Activated CD8-positive, alpha-beta memory T cell treated with anti-CD3 and anti-CD28 coated beads, Interleukin-2, amount 50 U/mL, for 1 hour (primary cell): ENCODE measurements at regions not wholly inside any gene's neighbourhood (a gene's known extent, or its start where the extent isn't known, plus 50 kb on each side); places are given as distances from the start of the nearest gene placed in this dataset.

ENCODE experiments used
- DNase-seq: peaks from one replicate; pipeline ENCODE4 v3.0.0-alpha.2; 2020; ENCODE audit errors: extremely low read depth

DNA sequence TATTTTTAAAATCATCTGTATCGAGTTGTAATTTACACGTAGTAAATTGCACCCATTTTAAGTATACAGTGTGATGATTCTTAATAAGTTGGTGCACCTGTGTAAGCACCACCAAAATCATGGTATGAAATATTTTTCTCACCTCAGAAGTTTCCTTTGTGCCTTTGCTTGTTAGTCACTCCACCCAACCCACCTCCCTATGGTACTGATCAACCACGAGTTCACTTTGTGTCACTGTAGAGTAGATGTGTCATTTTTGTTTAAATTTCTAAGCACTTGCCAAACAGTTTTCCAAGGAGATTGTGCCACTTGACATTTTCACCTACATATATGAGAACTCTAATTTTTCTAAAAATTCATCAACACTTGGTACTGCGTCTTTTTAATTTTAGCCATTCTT, 806.5 kb downstream of the TLR4 start:
- no peak for DNase-seq

DNA sequence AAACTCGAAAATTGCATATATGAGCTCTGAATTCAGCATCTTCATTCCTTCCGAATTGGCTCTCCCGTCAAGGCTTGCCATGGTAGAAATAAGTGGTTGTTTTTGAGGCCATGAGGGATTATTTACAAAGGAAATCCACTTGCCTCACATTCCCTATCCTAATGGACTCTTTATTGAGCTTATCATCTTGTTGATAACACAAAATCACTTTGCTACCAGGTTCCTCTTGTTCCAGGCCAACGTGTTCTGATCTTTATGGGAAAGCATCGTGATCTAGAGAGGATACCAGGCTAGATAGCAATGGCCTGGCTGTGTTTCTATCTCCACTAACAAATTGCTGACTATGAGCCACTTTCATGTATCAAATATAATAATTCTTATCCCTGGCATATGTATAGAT, 811.7 kb downstream of the TLR4 start:
- no peak for DNase-seq

DNA sequence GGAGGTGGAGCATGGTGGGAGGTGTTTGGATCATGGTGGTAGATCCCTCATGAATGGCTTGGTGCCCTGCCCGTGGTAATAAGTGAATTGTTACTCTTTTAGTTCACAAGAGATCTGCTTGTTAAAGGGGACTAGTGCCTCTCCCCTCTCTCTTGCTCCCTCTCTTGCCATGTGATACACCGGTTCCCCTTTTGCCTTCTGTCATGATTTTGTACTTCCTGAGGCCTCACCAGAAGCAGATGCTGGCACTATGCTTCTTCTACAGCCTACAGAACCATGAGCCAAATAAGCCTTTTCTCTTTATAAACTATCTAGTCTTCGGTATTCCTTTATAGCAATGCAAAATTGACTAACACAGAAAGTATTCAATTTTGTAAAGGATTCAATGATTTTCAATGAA, 817.1 kb downstream of the TLR4 start:
- DNase-seq: no peak

DNA sequence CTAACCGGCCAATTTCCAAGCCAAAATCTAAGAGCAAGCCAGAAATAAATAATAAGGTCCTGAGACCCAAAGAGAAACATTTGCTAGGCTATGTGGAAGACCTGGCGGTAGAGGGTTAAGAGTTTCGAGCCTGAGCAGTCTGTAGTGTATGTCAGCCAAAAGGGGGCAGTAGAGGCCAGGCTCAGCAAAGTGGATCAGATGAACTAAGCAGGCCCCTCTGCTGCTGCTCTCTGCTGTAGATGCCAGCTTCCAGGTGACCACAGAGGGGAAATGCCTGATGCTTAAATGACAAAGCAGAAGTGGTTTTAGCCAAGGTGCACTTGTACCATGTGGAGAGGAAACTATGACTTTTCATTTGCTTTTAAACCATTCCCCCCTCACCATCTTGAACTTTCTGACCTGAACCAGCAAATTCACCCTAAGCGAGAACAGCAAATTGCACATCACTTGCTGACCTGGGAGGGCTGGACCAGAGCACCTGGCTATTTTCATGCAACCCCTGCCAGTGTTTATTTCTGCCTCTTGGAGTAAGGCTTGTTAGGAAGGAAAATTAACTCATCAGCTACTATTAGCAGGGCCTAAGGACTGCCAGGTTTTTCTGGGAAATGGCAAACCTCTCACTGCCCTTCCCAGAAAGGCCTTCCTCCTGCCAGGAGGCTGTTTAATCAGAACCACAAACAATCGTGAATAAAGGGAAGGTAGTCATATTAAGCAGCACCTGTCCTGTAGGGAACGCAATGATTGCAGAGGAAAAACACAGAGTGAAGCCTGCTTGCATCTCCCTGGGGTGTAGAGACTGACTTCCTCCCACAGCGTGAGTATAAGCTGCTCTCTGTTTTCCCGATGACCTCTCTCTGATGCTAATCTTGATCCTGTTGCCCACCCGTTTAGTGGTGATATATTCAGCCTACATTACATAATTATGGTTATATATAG, 818.2 kb downstream of the TLR4 start:
- DNase-seq: no peak

DNA sequence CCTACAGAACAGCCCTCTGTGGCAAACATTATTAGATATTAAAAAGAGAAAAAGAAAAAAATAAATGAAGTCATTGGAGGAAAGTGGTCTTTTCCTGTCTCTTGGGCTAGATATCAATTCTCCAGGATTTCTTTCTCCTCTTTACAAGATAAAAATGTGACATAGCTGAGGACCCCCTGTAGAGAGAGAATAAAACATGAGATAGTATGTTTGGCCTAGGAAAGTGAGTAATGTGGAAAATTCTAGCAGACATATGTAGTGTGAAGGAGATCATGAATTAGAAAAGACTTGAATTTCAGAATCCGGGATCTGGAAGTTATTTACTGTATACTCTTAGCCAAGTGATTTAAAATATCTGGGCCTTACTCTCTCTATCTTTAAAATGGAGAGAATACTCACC, 823.1 kb downstream of the TLR4 start:
- no peak for DNase-seq

DNA sequence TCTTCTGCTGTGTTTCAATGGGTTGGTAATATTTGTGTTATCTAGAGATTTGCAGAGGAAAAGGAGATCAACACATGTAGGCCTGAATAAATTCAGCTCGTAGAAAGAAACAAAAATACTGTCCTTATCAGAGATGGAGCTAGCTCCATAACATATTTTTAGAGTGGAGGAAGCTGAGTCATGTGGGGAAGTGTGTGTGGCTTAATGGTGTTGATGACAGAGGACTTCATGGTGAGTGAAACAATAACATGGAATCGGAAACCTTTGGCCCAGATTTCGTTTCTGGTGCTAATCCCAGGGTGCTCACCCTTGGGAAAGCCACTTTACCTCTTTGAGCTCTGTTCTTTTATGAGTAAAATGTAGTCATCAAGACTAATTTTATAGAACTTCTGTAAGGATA, 825.0 kb downstream of the TLR4 start:
- DNase-seq: no peak

DNA sequence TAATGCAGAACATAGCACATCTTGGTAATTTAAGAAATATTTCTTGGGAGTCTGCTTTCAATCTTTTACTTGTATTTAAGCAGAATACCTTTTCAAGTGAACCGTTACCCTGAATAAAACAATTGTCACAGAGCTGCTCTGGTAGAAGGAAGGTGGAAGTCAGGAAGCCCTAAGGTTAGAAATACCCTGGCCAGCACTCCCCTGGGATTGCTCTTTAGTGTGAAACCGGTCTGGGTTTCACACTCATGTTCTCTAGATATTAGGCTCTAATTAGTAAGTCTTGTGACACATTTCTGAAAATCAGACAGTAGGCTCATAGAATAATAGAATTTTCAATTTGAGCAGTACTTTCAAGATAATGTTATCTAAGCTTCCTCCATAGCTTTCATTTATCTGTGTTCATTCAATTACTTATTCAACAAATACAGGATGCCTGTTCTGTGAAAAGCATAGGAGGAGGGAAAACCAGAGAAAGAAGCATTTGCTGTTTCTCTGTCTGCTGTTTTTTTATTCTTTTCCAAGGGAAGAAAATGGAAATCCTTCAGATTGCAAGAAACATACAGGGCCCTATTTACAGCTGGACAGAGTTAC, 825.5 kb downstream of the TLR4 start:
- DNase-seq: no peak

DNA sequence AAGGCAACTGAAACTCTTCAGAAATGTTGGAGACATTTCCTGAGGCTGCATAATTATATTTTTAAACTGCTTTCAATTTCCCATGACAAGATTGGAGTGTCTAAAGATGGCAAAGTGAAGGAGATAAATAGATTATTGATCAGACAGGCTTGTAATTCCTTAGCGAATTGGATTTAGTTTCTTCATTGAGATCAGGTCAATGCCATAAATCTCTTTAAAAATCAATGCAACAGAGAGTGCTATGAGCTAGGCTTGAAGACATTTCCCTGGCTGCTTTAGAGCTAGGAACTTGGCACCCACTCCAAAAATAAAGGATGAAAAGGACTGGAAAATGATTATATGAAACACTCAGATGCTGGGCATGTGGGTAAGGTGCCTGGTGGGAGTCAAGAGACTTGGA, 828.4 kb downstream of the TLR4 start:
- DNase-seq: no peak

DNA sequence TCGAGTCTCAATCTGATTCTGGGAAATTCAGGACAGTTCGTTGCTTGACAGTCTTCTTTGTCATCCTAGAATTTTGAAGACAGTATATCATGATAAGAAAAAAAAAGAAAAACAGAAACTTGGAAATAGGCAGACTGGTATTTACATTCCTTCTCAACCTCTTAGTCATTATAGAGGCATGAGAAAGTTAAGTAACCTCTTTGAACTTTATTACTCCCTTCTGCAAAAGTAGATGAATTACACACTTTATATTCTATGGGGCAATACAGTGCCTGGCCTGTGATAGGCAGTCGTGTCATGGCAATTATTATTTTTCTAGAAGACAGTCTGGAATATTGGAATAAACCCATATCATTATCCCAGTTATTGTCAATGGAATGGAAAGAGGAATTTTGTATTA, 828.9 kb downstream of the TLR4 start:
- no peak for DNase-seq

DNA sequence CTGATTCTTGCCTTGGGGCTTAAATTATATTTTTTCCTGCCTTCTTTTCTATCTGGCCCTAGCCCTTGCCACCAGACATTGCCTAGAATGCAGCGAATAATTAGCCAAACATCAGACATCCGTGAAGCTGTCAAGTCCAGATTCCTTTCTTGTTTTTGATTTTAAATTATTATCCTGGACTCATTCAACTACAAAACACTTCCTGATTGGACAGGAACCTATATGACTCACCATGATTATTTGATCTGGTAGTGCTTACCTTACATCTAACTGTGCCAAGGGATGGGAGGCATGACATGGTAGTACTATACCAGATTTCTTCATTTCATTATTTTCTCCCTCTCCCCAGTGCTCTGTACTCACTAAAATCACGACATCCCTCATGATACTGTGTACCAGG, 829.6 kb downstream of the TLR4 start:
- no peak for DNase-seq

DNA sequence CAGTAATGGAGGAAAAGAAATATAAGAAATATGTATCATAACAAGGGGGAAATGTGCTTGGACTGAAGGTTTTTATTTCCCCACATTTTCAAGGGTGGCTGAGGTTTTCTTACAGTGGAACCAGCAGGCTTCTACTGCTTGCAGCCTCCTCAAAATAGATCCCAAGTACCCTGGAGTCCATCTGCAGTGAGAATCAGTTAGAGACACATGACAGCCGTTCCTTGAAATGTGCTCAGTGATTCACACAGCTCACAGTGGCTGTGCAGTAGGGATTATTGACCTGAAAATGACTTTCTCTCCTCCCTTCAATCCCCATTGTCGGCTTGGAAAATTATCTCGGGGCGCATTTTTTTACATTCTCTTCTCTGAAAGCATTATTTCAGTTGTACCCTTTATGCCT, 832.0 kb downstream of the TLR4 start:
- DNase-seq: no peak

DNA sequence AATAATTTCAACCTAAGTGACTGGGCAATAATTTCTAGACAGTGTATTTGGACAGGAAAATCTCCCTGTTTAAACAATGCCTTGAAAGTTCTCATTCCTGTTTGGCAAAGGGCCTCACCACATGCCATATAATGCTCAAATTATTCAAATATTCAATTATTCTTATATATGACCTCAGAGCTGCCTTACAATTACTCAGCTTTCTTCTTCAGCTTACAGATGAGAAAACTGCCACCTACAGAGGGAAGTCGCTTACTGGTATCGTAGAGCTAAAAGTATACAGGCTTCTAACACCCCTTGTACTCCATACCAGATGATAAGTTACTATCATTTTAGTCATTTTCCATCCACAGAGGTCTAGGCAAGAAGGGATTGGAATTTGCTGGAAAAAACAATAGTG, 830.3 kb downstream of the BRINP1 start:
- DNase-seq: no peak

DNA sequence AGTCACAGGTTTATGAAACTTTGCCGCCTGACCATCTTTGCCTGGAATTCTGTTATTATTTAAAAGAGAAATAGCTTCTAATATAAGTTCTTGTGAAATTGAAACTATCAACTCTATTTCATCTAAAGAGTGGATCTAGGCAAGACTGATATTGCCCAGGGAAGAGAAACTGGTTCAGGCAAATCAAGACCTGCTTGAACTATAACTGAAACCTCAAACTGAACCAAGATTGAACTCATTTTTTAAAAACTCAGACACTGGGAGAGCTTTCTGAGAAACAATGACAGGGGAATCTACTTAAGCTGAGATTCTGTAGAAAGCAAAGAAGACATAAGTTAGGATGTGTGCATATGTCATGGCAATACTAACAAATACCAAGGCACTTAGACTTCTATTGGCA, 815.8 kb downstream of the BRINP1 start:
- no peak for DNase-seq

DNA sequence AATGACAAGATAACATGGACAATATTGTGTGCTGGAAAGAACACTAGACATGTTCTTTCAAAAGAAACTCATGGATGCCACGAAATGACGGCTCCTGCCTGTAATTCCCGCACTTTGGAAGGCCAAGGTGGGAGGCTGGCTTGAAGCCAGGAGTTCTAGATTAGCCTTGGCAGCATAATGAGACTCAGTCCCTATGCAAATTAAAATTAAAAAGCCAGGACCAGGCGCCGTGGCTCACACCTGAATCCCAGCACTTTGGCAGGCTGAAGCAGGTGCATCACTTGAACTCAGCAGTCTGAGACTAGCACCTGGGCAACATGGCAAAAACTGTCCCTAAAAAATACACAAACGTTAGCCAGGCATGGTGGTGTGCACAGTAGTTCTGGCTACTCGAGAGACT, 814.2 kb downstream of the BRINP1 start:
- DNase-seq: no peak

DNA sequence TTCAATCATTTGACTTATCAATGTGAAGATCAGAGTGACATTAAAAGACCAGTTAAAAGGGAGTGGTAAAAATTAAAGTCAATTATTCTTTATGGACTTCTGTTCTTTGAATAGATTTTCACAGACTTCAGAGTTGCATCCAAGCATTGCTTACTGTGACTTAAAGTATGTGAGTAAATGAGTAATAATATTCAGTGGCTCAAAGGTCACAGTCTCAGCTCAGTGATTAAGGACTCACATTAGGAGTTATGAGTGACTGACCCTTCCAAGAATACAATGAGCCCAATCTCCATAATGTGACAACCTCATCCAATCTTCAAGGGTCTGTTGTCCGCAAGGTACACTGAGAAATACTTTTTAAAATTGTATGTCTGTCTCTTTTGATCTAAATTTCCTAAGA, 811.2 kb downstream of the BRINP1 start:
- no peak for DNase-seq

DNA sequence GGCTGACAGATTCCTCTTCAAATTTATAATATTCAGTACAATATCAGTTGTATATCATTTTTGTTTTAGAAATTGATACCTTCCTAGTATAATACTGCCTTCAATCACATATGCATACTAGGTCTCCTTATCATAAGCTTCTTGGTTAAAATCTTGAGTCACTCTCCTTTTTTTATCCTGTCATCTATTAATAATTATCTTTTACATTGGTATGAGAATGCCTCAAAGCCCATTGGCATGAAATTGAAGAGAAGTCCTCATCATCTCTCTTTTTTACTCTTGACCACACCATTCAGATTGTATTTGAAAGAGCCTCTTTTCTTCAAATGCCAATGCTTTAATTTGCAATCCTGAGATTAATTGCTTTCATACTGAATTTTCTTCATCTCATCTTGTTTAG, 810.3 kb downstream of the BRINP1 start:
- DNase-seq: no peak

DNA sequence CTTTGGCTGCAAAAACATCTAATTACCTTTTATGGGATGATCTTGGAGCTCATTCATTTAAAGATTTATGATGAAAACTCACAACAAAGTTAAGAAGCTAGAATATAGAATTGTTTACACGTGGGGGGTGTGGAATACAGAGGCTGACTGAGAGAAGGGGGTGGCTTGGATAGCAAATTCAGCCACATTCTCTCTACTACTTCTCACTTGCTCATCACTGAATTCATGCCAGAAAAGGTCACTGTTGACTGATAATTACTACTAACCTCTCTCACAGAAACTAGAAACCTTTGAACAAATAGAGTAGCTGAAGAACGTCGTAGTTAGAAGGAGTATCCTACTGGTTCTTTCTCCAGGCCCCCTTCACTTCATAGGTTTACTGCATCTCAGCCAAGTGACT, 808.2 kb downstream of the BRINP1 start:
- DNase-seq: no peak

DNA sequence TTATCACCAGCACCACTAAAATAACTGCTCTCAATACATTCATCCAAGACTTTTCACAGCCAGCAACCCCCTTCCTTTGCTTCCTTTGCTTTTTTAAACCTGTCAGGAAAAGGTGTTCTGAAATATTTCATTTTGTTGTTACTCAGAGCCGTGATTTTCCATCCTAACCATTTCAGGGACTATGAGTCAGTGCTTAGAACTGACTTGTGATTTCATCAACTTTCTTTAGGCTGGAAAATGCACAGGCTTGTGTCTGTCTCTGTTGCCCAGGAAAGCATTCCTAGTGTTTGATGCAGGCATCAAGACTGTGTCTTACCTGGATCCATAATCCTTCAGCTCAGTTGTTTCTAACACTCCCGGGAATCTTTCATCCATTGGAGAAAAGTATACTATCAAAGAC, 805.6 kb downstream of the BRINP1 start:
- no peak for DNase-seq

DNA sequence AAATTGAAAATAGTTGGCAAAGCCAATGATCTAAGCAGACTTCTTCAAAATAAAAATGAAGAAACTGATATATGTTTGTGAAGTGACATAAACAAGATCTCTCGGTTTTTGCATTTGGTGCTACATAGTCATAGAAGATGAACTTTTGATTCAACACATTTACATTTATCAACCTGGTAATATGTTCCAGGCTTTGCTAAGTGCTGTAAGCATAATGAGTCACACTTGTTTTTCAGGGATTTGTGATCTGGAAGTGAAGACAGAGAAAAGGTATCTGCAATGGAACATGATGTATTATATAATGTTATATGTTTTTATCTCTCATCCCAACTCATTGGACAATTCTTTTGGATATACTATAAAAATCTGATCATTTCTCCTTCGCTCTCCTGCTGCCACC, 801.4 kb downstream of the BRINP1 start:
- DNase-seq: no peak

DNA sequence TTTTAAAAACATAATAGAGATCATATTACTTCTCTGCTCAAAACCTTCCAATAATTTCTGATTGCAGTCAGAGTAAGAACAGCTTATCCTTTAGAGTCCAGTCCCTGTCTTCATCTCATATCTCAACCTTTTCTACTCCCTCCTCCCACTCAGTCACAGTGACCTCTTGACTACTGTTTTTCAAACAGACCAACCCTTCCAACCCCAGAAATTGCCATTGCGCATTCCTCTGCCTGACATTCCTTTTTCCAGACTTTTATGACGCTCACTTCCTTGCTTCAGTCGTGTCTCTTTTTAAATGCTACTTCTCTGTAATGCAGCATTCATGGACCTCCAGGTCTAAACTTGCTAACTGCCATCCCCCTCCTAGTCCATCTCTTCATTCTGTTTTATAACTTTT, 800.5 kb downstream of the BRINP1 start:
- no peak for DNase-seq

DNA sequence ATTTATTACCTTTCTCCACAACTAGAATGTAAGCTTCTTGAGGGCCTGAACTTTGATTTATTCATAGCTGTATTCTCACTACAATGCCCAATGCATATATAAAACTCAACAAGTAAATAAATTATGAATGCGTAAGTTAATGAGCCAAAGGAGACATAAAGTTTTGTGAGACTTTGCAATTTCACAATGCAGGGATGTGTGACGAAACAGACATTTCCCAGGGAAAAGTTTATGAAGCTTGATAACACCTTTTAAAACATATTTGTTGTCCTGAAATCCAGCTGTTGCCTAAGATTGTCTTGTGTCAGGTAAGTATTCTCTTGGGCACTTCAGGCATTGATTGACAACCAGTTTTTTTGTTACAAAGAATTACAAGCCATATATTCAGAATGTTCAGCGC, 800.1 kb downstream of the BRINP1 start:
- DNase-seq: no peak

DNA sequence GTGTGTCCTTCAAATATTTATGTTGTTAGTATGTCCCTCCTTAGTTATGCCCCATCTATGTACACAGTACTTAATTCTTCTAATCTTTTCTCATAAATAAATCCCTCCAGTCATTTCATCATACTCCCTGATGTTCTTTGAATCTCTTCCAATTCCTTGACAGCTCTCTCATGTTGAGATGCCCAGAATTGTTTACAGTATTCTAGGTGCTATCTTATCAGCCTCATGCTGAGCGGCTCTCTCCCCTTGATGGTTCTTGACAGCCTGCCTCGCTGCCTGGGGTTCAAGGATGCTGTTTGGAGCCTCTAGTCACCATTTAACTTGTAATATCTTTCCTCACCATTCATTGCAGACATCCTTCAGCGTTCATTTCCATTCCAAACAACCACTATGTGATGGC, 799.2 kb downstream of the BRINP1 start:
- DNase-seq: no peak

DNA sequence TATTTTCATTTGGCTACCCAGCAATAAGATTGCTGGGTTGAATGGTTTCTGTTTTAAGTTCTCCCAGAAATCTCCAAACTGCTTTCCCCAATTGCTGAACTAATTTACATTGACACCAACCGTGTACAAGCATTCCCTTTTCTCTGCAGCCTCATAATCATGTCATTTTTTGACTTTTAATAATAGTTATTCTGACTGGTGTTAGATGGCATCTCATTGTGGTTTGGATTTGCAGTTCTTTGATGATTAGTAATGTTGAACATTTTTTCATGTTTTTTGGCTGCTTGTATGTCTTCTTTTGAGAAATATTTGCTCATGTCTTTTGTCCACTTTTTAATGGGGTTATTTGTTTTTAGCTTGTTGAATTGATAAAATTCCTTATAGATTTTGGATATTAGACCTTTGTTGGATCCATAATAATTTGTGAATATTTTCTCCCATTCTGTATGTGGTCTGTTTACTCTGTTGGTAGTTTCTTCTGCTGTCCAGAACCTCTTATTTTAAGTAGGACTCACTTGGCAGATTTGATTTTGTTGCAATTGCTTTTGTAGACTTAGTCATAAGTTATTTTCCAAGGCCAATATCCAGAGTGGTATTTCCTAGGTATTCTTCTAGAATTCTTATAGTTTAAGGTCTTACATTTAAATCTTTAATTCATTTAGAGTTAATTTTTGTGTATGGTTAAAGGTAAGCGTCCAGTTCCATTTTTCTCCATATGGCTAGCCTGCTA, 793.7 kb downstream of the BRINP1 start:
- no peak for DNase-seq
